GM18873 (cell line): ENCODE measurements at regions not wholly inside any gene's neighbourhood (a gene's known extent, or its start where the extent isn't known, plus 50 kb on each side); places are given as distances from the start of the nearest gene placed in this dataset.

Source experiments
- ATAC-seq: cut with Tn5 transposase; IDR thresholded peaks from one replicate; pipeline ENCODE4 v1.9.1; 2021; ENCODE audit warnings: mild to moderate bottlenecking, moderate library complexity, moderate number of reproducible peaks; ENCODE audit not compliant: unreplicated experiment, low FRiP score

DNA sequence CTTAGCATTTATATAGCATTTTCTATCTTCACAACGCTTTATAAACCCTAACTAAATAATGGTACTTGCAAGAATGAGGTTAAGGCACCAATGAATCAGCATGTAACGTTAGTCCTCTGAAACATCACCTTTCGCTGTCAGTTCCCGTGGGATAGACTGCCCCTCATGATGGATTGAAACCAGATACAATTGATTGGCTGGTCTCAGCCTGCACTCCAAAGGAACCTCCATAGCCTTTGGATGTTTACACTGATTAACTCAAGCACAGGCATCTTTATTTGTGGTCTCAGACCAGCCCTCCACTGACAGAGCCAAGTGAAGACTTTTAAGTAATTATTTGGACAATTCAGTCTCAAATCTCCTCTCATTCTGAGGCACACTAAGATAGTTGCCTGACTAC lies 1339.4 kb upstream of the WWC1 start:
- ATAC-seq = no peak

DNA sequence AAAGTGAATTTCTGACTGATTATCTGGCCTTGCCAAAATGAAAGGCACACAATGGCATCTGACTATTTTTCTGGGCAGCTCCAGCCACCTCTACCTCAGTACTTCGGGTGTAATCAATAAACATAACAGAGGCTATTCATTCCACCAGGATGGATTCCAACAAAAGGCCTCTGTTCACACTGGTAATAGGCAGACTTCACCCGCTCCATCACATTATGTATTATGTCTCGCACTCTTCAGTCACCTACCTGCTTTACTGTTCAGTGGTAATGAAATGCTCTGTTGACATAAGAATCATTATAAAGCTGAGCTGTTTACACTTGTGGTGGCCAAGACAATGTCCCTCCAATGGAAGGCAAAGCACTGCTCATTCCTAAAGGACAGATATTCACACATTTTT lies 1333.7 kb upstream of the WWC1 start:
- ATAC-seq = no peak

DNA sequence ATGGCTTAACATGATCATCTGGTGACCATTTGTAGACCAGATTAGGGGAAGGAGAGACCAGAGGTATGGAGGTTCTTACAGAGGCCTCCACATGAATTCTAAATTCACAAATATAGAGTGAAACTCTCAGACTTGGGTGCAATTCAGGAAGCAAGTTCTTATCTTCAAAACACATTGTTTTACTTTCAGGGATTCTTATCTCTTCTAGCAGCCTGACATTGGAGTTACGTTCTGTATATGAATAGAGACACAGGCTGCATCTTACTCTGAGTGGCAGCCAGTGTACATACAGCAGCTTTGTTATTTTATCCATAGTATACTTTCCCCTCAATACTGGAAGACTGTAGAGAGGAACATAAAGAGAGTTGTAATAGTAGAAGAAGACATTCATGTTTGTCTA lies 1331.7 kb upstream of the WWC1 start:
- ATAC-seq = no peak

DNA sequence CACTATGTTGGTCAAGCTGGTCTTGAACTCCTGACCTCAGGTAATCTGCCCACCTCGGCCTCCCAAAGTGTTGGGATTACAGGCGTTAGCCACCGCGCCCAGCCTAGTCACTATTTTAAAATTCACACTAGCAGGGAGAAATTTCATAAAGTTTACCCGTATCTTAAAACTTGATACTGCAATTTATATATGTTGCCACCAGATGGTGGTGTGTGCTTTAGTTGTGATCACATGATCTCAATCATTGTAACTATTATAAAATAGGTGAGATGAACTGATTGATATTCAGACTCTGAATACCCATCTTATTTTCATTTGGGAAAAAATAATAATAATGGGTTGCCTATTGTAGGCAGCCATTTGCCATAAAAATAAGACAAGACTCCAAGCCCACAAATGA lies 1330.4 kb upstream of the WWC1 start:
- no peak for ATAC-seq

DNA sequence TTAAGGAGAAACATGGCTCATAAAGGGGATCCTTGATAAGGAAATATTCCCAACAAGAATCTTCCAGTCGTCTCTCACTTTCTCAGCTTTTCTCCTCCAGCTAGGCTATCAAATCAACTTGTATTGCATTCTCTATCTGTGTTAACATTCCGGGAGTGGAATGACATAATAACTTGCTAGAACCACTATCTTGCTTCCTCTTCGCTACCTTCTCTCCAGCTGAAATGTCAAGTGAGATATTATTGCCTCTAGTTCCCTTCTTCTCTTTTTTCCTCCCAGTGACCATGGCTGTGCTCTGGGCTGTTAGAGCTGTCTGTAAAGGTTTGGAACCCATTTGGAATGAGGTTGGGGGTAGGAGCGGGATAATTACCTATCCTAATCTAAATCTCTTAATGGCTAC lies 1329.5 kb upstream of the WWC1 start:
- no peak for ATAC-seq

DNA sequence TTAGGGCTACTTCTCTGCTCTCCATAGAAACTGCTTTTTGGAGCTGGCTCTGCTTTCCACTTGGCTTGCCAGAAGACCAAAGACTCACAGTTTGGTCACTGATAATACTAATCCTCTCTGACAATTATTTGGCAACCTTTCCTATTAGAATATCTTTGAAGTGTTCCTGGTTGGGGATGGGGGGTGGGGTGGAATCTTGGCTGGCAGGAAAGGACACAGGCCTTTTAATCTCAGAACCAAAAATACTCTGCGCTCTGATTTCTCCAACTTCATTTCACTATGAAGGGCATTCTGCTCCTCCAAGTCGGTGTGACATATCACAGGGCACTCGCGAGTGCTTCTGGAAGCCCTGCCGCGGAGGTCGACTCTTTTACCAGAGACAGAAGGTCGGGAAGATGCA lies 1329.0 kb upstream of the WWC1 start:
- no peak for ATAC-seq

DNA sequence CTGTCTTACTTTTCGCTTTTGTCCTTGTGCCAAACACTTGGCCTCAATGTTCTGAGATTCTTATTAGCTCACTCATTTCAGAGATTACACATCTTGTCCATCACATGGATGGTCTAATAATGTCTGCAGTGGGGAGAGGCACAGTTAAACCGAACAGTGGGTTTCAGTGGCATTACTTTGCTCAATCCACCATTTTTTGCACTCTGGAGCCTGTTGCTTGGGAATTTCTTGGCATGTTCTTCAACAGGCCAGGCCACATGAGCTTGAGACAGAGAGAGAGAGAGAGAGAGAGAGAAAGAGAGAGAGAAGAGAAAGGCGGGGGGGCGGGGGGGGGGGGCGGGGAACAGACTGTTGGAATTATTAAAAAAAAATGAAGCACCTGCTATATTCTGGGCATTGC lies 1327.8 kb upstream of the WWC1 start:
- ATAC-seq = no peak

DNA sequence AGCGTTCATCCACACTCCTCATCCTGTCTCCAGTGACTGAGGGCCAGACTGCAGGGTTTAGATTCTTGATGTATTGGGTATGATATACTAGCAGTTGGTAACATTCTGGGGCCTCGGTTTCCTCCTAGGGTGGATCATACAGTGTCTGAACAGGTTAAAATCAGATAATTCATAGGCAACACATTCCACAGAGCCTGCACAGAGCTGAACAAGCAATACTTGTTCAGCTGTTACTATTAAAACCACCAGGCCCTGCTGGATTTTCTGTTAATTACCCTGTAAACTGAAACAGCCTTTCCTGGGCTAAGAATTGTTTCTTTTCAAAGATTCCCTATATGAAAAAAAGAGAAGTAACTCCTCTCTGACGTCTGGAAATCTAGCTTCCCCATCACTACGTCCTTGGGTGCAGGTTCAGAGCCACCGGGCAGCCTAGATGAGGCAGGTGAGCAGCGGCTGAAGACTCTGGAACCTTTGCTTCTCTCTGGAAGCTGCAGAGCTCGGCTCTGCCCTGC lies 1313.5 kb upstream of the WWC1 start:
- ATAC-seq = no peak

DNA sequence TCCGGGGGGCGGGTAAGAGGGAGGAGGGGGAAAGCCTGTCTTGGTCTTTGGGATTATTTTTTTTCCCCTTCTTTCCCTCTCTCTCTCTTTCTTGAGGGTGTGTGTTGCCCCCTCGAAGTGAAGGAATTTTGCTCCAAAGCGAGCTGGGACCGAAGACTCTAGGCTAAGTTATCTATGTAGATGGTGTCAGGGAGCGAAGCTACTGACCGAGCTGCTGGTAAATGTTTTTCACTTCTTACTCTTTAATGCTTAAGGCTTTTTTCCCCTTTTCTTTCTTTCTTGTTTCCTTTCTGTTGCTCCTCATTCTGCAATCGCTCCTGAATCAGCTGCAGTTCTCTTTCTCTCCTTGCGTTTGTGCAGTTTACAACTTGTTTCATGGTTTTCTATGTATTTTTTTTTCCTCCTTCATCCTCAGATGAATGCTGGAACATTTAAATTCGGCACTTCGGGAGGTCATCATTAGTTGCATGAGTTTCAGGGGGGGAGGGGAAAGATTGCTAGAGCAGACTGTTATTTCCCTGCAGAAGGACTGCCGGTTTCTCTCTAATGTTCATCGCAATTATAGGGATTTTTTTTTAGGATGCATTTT lies 1312.0 kb upstream of the WWC1 start:
- ATAC-seq = no peak

DNA sequence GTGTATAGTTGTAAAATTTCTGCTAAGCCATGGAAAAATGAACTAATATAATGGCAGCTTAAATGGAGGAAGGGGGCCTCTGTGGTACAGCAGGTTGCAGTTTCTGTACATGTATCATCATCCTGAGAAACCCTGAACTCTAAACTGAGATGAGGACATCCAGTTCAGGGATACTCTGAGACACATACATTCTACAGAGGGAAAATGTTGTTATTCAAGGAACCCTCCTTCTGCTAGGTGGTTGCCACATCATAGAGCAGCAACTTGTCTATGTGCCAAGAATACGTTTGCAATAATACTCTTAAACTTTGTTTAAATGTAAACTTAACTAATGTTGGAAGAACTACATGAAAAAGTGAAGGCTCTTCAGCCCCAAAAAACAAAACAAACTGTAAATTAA lies 1310.8 kb upstream of the WWC1 start:
- no peak for ATAC-seq

DNA sequence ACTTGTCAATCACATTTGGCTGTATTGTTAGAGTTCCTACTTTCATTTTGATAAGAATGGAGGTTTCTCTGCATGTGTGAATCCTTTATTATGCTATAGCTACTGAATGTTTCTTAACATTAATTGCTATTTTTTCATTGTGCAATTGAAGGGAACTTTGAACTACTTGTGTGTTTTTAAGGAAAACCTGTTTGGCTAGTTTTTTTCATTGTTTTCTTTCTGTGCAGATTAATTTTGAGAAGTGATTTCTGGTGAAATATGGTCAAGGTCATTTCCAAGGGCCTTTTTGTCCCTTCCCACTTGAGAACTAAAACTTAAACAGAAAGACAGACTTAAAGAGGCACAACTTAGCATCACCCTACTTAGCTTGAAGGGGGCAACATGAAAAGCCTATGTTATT lies 1309.2 kb upstream of the WWC1 start:
- no peak for ATAC-seq

DNA sequence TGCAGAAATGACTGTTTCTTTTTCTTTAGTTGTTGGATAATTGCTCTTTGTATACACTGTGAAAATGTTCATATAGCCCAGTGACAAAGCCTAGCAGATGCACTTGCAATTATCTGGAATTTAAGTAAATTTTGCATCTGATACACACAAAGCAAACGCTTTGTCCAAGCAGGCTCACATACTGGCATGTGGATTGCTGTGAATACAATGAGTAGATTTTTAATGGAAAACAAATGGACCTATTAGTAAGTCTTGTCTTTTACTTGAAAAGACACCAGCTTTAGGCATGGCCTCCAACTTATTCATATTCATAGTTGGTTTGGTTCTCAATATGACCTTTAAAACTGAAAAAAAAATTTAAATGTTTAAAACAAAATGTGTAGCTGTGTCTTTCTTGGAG lies 1299.8 kb upstream of the WWC1 start:
- no peak for ATAC-seq

DNA sequence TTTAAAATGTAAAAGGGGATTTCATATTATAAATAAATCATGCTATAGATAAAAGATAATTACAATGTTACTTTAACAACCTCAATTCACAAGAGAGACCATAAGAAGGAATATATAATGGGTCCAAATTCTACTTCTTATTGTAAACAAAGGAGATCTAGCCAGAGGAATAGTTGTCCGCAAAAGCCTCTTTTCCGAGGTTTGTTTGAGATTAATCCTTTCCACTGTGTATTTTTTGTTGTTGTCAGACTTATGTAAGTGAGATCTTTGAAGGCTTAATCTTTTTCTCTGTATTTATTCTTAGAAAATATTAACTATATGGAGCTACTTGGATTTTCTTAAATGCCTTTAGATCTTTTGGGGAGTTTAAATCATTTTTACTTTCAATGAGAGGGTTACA lies 1299.3 kb upstream of the WWC1 start:
- ATAC-seq = no peak

DNA sequence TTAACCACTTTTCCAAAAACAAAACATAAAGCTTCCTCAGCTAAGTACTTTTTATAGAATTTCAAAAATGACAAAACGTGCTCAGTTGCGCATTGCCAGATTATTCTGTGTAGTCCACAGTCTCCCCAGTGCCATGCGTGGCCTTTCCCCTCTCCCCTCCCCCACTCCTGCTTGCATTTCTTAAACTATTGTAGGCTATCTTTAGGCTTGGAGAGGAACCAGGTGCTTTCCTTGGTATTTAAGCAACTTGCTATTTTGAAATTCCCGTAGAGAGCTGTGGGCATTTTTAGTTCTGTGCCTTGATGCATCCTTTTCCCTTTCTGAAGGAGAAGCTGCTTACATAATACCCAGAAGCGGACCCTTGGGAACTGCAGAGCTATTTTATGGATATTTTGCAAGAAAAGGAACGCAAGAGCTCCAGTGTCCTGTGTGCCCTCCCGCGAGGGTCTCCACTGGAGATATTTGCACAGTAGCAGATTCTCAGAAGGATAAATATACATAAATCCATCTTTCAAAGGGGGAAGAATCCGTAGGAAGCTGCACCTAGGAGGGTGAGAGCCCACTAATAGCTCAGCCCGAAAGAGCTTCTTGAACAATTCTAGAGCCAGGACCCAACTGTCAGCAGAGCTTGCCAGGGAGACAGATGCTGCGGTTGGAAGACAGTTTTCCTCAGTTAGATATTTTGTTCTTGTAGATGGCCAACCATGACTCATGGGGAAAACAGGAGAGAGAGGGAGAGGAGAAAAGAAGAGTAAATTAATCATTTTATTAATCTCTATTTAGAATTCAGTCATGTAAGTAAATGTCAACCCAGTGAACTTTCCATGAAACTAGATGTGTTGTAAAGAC lies 1298.3 kb upstream of the WWC1 start:
- no peak for ATAC-seq

DNA sequence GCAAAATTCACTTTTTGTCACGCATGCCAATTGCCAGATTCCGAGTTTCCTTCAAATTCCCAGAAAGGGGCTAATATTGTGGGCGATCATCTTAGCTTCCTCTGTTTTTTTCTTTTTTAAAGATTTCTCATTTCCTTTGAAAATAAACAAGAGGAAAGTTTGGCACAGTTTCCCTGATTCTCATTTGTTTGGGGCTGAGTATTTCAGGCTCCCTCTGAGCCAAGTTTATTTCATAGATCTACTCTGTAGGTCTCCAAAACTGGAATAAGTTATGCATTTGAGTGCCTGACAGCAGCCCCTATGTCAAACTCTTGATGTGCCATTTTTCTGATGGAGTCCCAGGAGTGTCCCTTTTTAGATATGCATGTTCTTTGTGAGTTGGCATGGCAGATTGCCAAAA lies 1297.2 kb upstream of the WWC1 start:
- no peak for ATAC-seq

DNA sequence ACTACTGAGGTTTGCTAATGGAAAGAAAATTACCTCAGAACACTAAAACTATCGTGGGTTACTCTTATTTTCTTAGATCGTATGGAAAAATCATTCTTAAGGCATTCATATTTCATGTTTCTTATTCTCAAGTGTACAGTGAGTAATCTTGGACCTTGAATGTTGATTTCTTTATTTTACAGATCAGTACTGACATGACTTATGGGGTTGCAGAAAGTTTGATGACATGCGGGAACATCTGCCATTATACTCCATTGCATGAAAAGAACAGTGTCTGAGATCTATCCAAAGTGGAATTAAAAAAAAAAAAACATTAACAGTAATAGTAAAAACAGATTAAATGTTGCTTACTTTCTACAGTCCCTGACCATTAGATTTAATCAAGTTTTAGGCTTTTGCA lies 1290.2 kb upstream of the WWC1 start:
- ATAC-seq = no peak

DNA sequence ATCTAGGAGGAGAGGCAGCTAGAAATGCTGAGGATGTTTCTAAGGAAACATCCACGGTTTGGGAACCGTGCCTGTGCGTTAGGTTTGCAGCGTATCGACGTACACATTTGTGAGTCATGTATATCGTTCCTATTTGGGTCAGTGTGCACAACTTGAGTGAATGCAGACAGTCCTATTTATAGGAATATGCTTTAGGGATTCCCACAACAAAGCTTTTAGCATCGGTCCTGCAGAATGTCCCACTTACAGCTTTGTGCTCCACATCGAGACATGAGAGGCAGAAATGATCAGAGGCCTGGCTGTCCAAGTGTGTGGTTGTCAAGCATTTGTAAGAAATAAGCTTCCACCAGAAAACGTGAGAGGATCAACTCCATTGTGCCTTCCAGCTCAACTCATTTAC lies 1282.7 kb upstream of the WWC1 start:
- no peak for ATAC-seq

DNA sequence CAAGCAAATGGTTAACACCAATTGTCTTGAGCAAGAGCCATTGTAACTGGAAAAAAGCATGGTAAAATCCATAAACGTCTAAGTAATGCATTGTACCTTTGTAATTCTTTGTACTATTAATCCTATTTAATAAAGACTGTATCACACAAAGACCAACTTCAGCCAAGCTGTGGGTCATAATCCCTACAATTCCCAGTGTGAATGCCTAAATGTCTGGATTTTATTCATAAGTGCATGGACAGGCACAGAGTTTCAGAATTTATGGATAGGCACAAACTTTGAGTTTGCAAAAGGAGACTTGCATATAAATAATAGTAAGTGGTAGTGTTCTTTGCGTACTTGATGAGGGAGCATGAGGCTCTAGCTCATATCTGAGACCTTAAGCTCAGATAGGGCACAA lies 1280.2 kb upstream of the WWC1 start:
- ATAC-seq = no peak

DNA sequence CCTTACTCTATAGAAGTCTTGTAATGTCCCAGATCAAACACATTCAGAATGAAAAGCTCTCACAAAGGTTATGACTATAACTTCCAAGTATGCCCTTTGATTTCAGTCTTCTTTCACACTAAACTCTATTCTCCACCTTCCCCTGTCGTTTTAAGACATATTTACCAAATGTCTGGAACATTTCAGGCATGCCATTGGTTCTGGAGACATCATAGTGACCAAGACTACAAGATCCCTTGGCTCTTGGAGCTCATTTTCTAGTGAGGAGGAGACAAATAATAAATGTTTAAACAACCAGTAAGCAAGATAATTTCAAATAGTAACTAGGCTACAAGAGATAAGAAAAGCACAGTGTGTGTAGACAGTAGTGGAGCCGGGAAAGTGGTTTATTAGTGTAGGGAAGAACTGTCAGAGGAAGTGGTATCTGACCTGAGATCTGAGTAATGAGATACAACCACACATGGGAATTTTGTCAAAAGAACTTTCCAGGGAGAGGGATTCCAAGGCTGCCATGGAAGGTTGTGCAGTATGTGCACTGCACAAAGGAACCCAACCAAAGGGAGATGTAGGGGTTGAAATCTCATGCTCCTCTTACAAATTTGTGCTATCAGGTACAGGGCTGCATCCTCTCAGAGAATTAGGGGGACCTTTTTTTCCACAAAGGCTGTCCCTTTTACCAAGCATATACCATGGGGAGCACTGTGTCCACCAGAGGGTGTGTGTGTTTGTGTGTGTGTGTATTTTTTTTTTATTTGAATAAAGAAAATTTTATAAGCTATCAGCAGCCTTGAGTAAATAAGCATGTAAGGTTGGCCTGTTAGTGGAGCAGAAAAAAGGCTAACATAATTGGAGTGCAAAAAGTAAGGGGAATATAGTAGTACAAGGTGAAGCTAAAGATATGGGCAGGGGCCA lies 1279.1 kb upstream of the WWC1 start:
- no peak for ATAC-seq

DNA sequence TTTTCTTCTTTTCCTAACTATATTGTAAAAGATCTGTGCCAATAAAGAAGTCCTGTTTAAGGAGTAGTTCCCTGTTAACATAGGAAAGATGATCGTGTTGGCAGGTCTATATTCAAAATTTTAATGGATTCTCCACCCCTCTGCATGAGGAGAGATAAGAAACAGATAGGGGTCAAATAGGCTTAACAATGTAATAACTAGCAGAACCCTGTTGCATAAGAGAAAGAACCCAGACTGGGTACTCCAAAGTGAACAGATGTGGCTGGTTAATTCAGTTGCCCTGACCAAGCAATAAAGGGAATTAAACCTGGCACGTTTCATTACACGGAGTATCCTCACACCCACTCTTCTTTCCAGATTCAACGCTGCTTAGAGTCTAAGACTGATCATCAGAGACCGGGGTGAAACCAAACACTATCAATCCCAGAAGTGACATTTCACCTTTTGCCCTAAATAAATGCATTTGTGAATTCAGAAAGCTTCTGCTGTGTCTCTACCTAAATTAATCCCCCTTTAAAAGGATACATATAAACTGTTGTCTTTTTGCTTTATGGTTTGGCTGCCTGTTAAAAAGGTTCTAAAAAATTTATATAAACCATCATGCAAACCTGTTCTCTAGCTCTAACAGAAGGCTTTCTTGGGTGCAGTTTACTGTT lies 1276.9 kb upstream of the WWC1 start:
- no peak for ATAC-seq

DNA sequence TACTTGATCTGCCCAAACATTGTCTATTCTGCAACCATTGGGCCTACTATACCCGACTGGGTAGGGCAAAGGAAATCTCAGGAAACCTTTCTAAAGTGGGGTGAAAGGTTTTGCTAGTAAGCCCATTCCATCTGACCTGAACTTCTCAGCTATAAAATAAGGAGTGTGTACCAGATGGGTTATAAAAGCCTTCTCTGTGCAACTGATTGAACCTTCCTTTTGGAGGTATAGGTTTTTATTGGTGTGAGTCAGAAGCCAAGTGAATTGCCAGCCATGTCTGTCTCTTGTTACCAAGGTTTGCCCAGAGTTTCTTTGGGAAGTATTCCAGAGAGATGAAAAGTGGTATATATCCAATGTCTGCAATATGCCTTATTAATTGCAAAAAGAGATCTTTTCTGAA lies 1271.0 kb upstream of the WWC1 start:
- ATAC-seq = no peak
